Suprapubic skin (tissue), 4 donors: ENCODE measurements at regions not wholly inside any gene's neighbourhood (a gene's known extent, or its start where the extent isn't known, plus 50 kb on each side); places are given as distances from the start of the nearest gene placed in this dataset.

Source experiments
- DNase-seq, 2 donors: peaks; one replicate each; pipeline ENCODE4 v3.0.0-alpha.2; 2019; ENCODE audit warnings: low spot score in 2 of 2
- H3K27ac ChIP-seq: fragments of 200-600 bp; sonication (generic); one replicate; pipeline ENCODE4 v1.5.1; 2019
- H3K27me3 ChIP-seq: fragments of 200-600 bp; sonication (generic); one replicate; pipeline ENCODE4 v1.5.1; 2019
- H3K36me3 ChIP-seq: fragments of 200-600 bp; sonication (generic); one replicate; pipeline ENCODE4 v1.5.1; 2019
- H3K4me1 ChIP-seq: fragments of 200-600 bp; sonication (generic); one replicate; pipeline ENCODE4 v1.5.1; 2019
- H3K4me3 ChIP-seq: fragments of 200-600 bp; sonication (generic); one replicate; pipeline ENCODE4 v1.5.1; 2019; ENCODE audit warnings: mild to moderate bottlenecking
- H3K9me3 ChIP-seq: fragments of 200-600 bp; sonication (generic); one replicate; pipeline ENCODE4 v1.5.1; 2019
- EP300 ChIP-seq: sonication (generic); formaldehyde crosslinking; IDR thresholded peaks from one replicate; pipeline ENCODE4 v1.6.1; 2017; ENCODE audit warnings: antibody characterized with exemption
- POLR2A ChIP-seq, 2 donors: fragments of 450-650 bp; IDR thresholded peaks; one replicate each; pipeline ENCODE4 v1.6.1; 2017; ENCODE audit warnings: antibody characterized with exemption in 2 of 2, mild to moderate bottlenecking in 2 of 2, moderate library complexity in 2 of 2
- POLR2AphosphoS5 ChIP-seq, 3 donors: sonication (generic); formaldehyde crosslinking; IDR thresholded peaks; one replicate each; pipeline ENCODE4 v1.6.1; 2017; ENCODE audit warnings: antibody characterized with exemption in 3 of 3
- WGBS: methylation state at CpG from one replicate; pipeline ENCODE4 v1.1.5; 2018; 5-methylcytosine and 5-hydroxymethylcytosine counted together
- TF ChIP-seq, protein P1 (sequence below), 2 donors: fragments of 200-600 bp in 1 of 2; fragments of 450-650 bp in 1 of 2; sonication (generic) in 1 of 2; IDR thresholded peaks; one replicate each; pipeline ENCODE4 v1.5.1; 2016 to 2019; ENCODE audit warnings: antibody characterized with exemption in 2 of 2, mild to moderate bottlenecking in 1 of 2, moderate library complexity in 1 of 2

- no peak for DNase-seq
- no peak overlapping the region for H3K4me3 ChIP-seq
- peaks cover 11% of the 10 kb centered on the region for H3K4me1 ChIP-seq
- H3K27me3 ChIP-seq: peaks cover 38% of the 10 kb centered on the region
- H3K36me3 ChIP-seq: no peaks in the 10 kb centered on the region
- no peak overlapping the region for H3K27ac ChIP-seq
- H3K9me3 ChIP-seq: no peaks in the 10 kb centered on the region
- WGBS: 33% methylated on average over 22 of the region's 22 CpGs
- TF ChIP-seq EP300 (no peak), POLR2A (IDR thresholded peaks at IDR 0.05) (no peak), POLR2AphosphoS5 (IDR thresholded peaks at IDR 0.05) (no peak)
- TF ChIP-seq, protein P1, sequence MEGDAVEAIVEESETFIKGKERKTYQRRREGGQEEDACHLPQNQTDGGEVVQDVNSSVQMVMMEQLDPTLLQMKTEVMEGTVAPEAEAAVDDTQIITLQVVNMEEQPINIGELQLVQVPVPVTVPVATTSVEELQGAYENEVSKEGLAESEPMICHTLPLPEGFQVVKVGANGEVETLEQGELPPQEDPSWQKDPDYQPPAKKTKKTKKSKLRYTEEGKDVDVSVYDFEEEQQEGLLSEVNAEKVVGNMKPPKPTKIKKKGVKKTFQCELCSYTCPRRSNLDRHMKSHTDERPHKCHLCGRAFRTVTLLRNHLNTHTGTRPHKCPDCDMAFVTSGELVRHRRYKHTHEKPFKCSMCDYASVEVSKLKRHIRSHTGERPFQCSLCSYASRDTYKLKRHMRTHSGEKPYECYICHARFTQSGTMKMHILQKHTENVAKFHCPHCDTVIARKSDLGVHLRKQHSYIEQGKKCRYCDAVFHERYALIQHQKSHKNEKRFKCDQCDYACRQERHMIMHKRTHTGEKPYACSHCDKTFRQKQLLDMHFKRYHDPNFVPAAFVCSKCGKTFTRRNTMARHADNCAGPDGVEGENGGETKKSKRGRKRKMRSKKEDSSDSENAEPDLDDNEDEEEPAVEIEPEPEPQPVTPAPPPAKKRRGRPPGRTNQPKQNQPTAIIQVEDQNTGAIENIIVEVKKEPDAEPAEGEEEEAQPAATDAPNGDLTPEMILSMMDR (IDR thresholded peaks at IDR 0.05): no peak
These were observed 117.2 kb upstream of the FZD10 start for GRCh38 chr12:130044991-130045621.

- peaks cover 7% of the 10 kb centered on the region for H3K4me1 ChIP-seq
- TF ChIP-seq POLR2AphosphoS5 (IDR thresholded peaks at IDR 0.05) (no peak), EP300 (no peak), POLR2A (IDR thresholded peaks at IDR 0.05) (no peak)
- TF ChIP-seq, protein P1 (IDR thresholded peaks at IDR 0.05): no peak
- H3K4me3 ChIP-seq: no peak overlapping the region
- peaks cover 27% of the 10 kb centered on the region for H3K27me3 ChIP-seq
- no peak for DNase-seq
- no peak overlapping the region for H3K27ac ChIP-seq
- 78% methylated on average over 12 of the region's 12 CpGs for WGBS
- no peaks in the 10 kb centered on the region for H3K36me3 ChIP-seq
- H3K9me3 ChIP-seq: no peaks in the 10 kb centered on the region
These were observed 112.6 kb upstream of the FZD10 start for GRCh38 chr12:130049666-130050065.

- WGBS: 78% methylated on average over 10 of the region's 10 CpGs
These were observed 110.4 kb upstream of the FZD10 start for GRCh38 chr12:130051900-130052299.

GRCh38 chr12:130053651-130054069, 108.6 kb upstream of the FZD10 start:
- Histone ChIP-seq H3K4me1 (no peaks in the 10 kb centered on the region), H3K9me3 (no peaks in the 10 kb centered on the region), H3K36me3 (no peaks in the 10 kb centered on the region), H3K4me3 (no peak overlapping the region), H3K27ac (no peak overlapping the region), H3K27me3 (peaks cover 7% of the 10 kb centered on the region)
- no CpG with 5 or more reads among the region's 10 CpGs for WGBS
- no peak for DNase-seq
- no peak for TF ChIP-seq POLR2AphosphoS5 (IDR thresholded peaks at IDR 0.05)
- no peak for TF ChIP-seq POLR2A (IDR thresholded peaks at IDR 0.05)
- no peak for TF ChIP-seq EP300
- TF ChIP-seq, protein P1 (IDR thresholded peaks at IDR 0.05): no peak

More at GRCh38 chr12:130051900-130052299, 110.4 kb upstream of the FZD10 start:
- no peak for DNase-seq
- TF ChIP-seq POLR2A (IDR thresholded peaks at IDR 0.05) (no peak), POLR2AphosphoS5 (IDR thresholded peaks at IDR 0.05) (no peak), EP300 (no peak)
- TF ChIP-seq, protein P1 (IDR thresholded peaks at IDR 0.05): no peak
- H3K4me3 ChIP-seq: no peak overlapping the region
- H3K4me1 ChIP-seq: peaks cover 4% of the 10 kb centered on the region
- H3K9me3 ChIP-seq: no peaks in the 10 kb centered on the region
- peaks cover 10% of the 10 kb centered on the region for H3K27me3 ChIP-seq
- no peak overlapping the region for H3K27ac ChIP-seq
- H3K36me3 ChIP-seq: no peaks in the 10 kb centered on the region

GRCh38 chr12:130054803-130055202, 107.5 kb upstream of the FZD10 start:
- H3K27me3 ChIP-seq: peaks cover 7% of the 10 kb centered on the region
- 77% methylated on average over 5 of the region's 5 CpGs for WGBS
- no peaks in the 10 kb centered on the region for H3K36me3 ChIP-seq
- H3K4me3 ChIP-seq: no peak overlapping the region
- H3K4me1 ChIP-seq: no peaks in the 10 kb centered on the region
- H3K27ac ChIP-seq: no peak overlapping the region
- no peaks in the 10 kb centered on the region for H3K9me3 ChIP-seq
- no peak for TF ChIP-seq POLR2AphosphoS5 (IDR thresholded peaks at IDR 0.05)
- no peak for TF ChIP-seq POLR2A (IDR thresholded peaks at IDR 0.05)
- TF ChIP-seq EP300: no peak
- TF ChIP-seq, protein P1 (IDR thresholded peaks at IDR 0.05): no peak
- no peak for DNase-seq
